Endothelial cell (in vitro differentiated cells): ENCODE measurements at regions not wholly inside any gene's neighbourhood (a gene's known extent, or its start where the extent isn't known, plus 50 kb on each side); places are given as distances from the start of the nearest gene placed in this dataset.
"Not testable (repeated sequence)": the region's sequence is repeated elsewhere in the genome, so short reads cannot be mapped to it uniquely, and the experiment has no call there.

Source experiments
- DNase-seq: peaks from one replicate; pipeline ENCODE4 v3.0.0; 2021; ENCODE audit warnings: low spot score
- H3K27ac Mint-ChIP-seq: one replicate; pipeline ENCODE4 v1.8.0; 2021; ENCODE audit warnings: mixed read lengths, inconsistent platforms; ENCODE audit not compliant: unreplicated experiment
- H3K27me3 Mint-ChIP-seq: one replicate; pipeline ENCODE4 v1.8.0; 2021; ENCODE audit warnings: mild to moderate bottlenecking, moderate library complexity, mixed read lengths, inconsistent platforms; ENCODE audit not compliant: unreplicated experiment
- H3K36me3 Mint-ChIP-seq: one replicate; pipeline ENCODE4 v1.8.0; 2021; ENCODE audit warnings: mild to moderate bottlenecking, low read depth, mixed read lengths, inconsistent platforms; ENCODE audit not compliant: unreplicated experiment
- H3K4me1 Mint-ChIP-seq: one replicate; pipeline ENCODE4 v1.8.0; 2021; ENCODE audit warnings: mild to moderate bottlenecking, mixed read lengths, inconsistent platforms; ENCODE audit not compliant: unreplicated experiment
- H3K4me3 Mint-ChIP-seq: one replicate; pipeline ENCODE4 v1.8.0; 2021; ENCODE audit warnings: mild to moderate bottlenecking, mixed read lengths, inconsistent platforms; ENCODE audit not compliant: unreplicated experiment
- H3K9me3 Mint-ChIP-seq: one replicate; pipeline ENCODE4 v1.8.0; 2021; ENCODE audit warnings: mixed read lengths, inconsistent platforms; ENCODE audit not compliant: unreplicated experiment

- H3K4me1 Mint-ChIP-seq, DNase-seq, H3K27me3 Mint-ChIP-seq, H3K4me3 Mint-ChIP-seq, H3K9me3 Mint-ChIP-seq, H3K27ac Mint-ChIP-seq, H3K36me3 Mint-ChIP-seq: not testable (repeated sequence)
These were observed 103.7 kb downstream of the NSUN5 start for GRCh38 chr7:73204898-73205297.

- not testable (repeated sequence) for H3K27ac Mint-ChIP-seq, H3K27me3 Mint-ChIP-seq, H3K9me3 Mint-ChIP-seq, H3K4me3 Mint-ChIP-seq, H3K36me3 Mint-ChIP-seq, H3K4me1 Mint-ChIP-seq, DNase-seq
These were observed 105.3 kb downstream of the NSUN5 start for GRCh38 chr7:73203312-73203711.

DNA sequence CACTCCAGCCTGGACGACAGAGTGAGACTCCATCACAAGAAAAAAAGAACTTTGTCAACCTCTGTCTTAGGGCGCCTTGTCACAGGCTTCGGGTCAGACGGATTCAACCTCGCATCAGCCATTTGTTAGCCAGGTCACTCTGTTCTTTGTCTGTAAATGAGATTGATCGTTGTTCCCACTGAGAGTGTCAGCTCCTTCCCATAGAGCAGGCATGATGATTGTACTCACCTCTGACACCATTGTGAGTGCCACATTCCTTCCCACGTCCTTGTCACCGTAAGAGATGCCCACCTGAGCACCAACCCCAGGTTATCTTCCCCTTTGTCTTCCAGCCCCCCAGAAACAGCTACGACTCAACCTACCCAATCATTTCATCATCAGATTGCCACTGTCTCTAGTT lies 107.4 kb downstream of the NSUN5 start:
- not testable (repeated sequence) for H3K4me3 Mint-ChIP-seq, H3K27me3 Mint-ChIP-seq, H3K9me3 Mint-ChIP-seq, H3K4me1 Mint-ChIP-seq, DNase-seq, H3K27ac Mint-ChIP-seq, H3K36me3 Mint-ChIP-seq

DNA sequence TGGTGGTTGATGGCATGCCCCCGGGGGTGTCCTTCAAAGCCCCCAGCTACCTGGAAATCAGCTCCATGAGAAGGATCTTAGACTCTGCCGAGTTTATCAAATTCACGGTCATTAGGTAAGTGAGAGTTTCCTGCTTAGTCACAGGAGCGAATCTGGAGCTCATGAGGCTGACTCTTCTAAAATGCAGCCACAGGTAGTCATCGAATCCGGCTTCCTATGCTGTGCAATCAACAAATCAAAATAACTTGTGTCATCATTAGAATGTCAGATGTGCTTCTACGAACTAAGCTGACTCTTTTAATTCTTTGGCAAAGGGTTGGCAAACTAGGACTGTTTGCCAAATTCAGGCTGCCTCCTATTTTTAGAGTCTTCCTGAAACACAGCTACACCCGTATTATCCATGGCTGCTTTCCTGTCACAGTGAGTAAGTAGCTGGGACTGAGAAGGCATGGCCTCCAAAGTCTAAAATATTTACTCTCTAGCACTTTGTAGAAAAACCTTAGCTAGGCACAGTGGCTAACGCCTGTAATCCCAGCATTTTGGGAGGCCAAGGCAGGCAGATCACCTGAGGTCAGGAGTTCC lies 108.0 kb downstream of the NSUN5 start:
- not testable (repeated sequence) for DNase-seq, H3K27ac Mint-ChIP-seq, H3K27me3 Mint-ChIP-seq, H3K4me3 Mint-ChIP-seq, H3K4me1 Mint-ChIP-seq, H3K36me3 Mint-ChIP-seq, H3K9me3 Mint-ChIP-seq

DNA sequence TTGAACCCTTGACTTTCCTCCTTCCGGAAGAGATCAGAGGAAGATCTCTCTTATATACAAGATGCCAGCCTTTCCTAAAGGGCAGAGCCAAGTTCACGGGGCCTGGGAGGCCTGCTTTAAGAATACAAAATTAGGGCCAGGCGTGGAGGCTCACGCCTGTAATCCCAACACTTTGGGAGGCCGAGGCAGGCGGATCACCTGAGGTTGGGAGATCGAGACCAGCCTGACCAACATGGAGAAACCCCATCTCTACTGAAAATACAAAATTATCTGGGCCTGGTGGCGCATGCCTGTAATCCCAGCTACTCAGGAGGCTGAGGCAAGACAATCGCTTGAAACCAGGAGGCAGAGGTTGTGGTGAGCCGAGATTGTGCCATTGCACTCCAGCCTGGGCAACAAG lies 108.2 kb upstream of the SPDYE9 start:
- not testable (repeated sequence) for H3K27me3 Mint-ChIP-seq, H3K9me3 Mint-ChIP-seq, H3K4me3 Mint-ChIP-seq, H3K27ac Mint-ChIP-seq, DNase-seq, H3K4me1 Mint-ChIP-seq, H3K36me3 Mint-ChIP-seq

DNA sequence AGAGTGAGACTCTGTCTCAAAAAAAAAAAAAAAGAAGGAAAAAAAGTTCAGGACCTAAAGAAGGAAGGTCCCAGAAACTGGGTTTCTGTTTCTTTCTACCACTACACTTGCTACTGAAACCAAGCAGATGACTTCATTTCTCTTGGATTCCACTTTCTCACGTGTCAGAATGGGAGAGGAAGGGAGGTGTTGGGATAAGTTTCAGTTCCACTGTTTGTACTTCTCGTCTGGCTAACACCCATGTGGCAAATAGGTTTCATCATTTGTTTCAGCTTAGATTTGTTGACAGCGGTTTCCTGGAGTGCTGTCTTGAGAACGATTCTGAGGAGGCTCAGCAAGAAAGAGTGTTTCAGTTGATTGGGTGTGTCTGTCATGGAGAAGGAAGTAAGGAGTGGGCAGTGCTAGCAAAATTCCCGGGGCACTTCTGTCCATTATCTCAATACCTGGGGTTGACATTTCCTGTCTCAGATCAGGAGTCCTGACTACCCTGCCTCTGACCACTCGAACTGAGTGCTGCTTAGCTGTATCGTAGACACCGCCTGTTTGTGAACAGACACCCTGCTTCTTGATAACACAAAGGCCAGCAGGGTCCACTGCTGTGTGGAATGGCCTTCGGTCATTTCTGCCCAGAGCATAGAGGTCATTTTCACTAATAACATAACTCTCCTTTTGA lies 104.8 kb upstream of the SPDYE9 start:
- H3K9me3 Mint-ChIP-seq, DNase-seq, H3K27ac Mint-ChIP-seq, H3K27me3 Mint-ChIP-seq, H3K4me1 Mint-ChIP-seq, H3K4me3 Mint-ChIP-seq, H3K36me3 Mint-ChIP-seq: not testable (repeated sequence)

DNA sequence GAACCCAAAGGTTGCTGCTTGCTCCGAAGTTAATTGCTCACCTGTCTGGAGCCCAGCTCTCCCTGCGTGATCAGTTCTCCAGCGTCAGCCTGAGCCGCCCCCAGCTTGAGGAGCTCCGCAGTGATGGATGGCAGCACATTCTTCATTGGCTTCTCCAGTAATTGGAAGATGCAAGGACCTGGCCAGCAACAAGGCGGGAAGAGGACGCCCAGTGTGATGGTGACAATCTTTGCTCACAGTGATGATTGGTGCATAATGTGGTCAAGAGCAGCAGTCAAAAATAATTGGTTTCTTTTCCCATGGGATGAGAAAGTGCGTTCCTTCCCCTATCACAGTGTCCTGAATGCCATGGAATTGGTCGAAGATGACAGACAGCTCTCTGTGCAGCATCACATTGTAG lies 102.4 kb upstream of the SPDYE9 start:
- H3K4me1 Mint-ChIP-seq, H3K27ac Mint-ChIP-seq: not testable (repeated sequence)

GRCh38 chr7:73186589-73187309 lies 100.9 kb upstream of the SPDYE9 start:
- not testable (repeated sequence) for H3K9me3 Mint-ChIP-seq, H3K4me1 Mint-ChIP-seq, H3K27me3 Mint-ChIP-seq, H3K36me3 Mint-ChIP-seq, H3K27ac Mint-ChIP-seq, H3K4me3 Mint-ChIP-seq, DNase-seq

More for the DNA sequence above, 102.4 kb upstream of the SPDYE9 start:
- not testable (repeated sequence) for H3K27me3 Mint-ChIP-seq, H3K4me3 Mint-ChIP-seq, DNase-seq, H3K36me3 Mint-ChIP-seq, H3K9me3 Mint-ChIP-seq

DNA sequence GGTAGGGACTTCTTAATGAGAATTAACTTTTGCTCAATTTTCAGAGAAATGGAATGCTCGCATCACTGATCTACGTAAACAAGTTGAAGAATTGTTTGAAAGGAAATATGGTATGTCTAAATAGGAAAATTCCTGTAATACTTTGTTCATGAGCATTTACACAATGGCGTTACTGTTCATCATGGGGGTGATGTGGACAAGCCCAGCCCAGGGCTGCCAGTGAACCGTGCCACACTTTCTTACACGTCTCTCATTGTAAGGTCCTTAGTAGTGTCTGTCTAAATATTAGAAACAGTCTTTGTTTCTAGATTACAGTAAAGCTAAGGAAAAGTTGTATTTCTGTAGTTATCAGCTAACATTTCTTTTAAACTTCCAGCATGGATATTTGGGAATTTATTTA lies 91.0 kb upstream of the SPDYE9 start:
- H3K4me1 Mint-ChIP-seq, DNase-seq, H3K9me3 Mint-ChIP-seq, H3K4me3 Mint-ChIP-seq, H3K27me3 Mint-ChIP-seq, H3K36me3 Mint-ChIP-seq, H3K27ac Mint-ChIP-seq: not testable (repeated sequence)

DNA sequence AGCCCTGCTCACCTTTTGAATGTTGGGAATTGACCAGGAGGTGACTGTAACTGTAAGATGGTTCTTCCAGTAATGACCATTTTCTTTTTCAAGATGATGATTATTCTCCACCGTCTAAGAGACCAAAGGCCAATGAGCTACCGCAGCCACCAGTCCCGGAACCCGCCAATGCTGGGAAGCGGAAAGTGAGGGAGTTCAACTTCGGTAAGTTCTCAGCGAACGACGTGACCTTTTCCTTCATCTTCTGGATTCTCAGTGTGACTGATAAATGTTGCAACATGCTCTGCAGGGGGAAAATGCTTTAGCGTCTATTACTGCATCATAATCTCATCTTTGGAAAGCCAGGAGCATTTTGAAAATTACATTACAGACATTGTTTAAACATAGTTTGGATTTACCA lies 89.5 kb upstream of the SPDYE9 start:
- not testable (repeated sequence) for DNase-seq, H3K27me3 Mint-ChIP-seq, H3K27ac Mint-ChIP-seq, H3K36me3 Mint-ChIP-seq, H3K4me3 Mint-ChIP-seq, H3K9me3 Mint-ChIP-seq, H3K4me1 Mint-ChIP-seq

DNA sequence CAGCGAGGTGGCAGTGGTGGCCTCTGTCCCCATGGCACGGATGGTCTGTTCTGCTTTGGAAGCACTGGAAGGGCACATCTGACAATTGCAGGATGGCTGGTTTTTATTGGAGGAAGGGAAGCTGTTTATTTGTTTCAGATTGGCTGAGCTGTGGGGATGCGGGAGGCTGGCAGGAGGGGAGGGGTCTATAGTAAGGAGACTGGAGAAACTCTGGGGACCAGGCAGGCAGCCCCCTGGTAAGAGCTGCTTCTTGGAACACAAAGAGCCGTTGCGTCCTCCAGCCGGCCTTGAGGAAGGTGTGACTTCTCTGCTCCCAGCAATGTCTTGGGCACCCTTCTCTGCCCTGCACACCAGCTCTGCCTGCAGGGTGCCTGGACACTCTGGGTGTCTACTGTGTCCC lies 85.1 kb upstream of the SPDYE9 start:
- not testable (repeated sequence) for H3K4me3 Mint-ChIP-seq, H3K27me3 Mint-ChIP-seq, H3K36me3 Mint-ChIP-seq, H3K4me1 Mint-ChIP-seq, H3K27ac Mint-ChIP-seq, DNase-seq, H3K9me3 Mint-ChIP-seq

- not testable (repeated sequence) for H3K9me3 Mint-ChIP-seq, H3K4me1 Mint-ChIP-seq, DNase-seq, H3K4me3 Mint-ChIP-seq, H3K27me3 Mint-ChIP-seq, H3K27ac Mint-ChIP-seq, H3K36me3 Mint-ChIP-seq
These were observed 84.6 kb upstream of the SPDYE9 start for GRCh38 chr7:73170415-73170814.
